SK-N-MC (cell line): ENCODE measurements at regions not wholly inside any gene's neighbourhood (a gene's known extent, or its start where the extent isn't known, plus 50 kb on each side); places are given as distances from the start of the nearest gene placed in this dataset.

Experiments
- EZH2 ChIP-seq: fragments of 200-600 bp; sonication (generic); IDR thresholded peaks from one replicate; pipeline ENCODE4 v1.6.1; 2017; ENCODE audit warnings: antibody characterized with exemption
- POLR2AphosphoS5 ChIP-seq: IDR thresholded peaks from 2 replicates; pipeline ENCODE4 v1.6.1; 2012; ENCODE audit warnings: mild to moderate bottlenecking, low read depth, low read length, borderline replicate concordance

GRCh38 chr10:117450940-117451339 lies 75.7 kb upstream of the PDZD8 start:
- TF ChIP-seq POLR2AphosphoS5 (no peak), EZH2 (no peak)
